ENCODE measurements at regions not wholly inside any gene's neighbourhood (a gene's known extent, or its start where the extent isn't known, plus 50 kb on each side); places are given as distances from the start of the nearest gene placed in this dataset.

- DNase-seq (ENCODE audit: low read depth, low spot score) (no peak), ATAC-seq (no peak)
- H3K27me3 ChIP-seq (ENCODE audit: insufficient read depth, low read length), result no peaks in the 10 kb centered on the region
- no peaks in the 10 kb centered on the region for H3K4me1 ChIP-seq (ENCODE audit: control insufficient read depth in 1 of 2, insufficient read depth in 2 of 2, low read length in 2 of 2)
- TF ChIP-seq SRF (IDR thresholded peaks at IDR 0.05; ENCODE audit: low read depth) (no peak), TCF7L2 (IDR thresholded peaks at IDR 0.05; ENCODE audit: borderline replicate concordance, extremely low read depth, insufficient read depth, insufficient read length) (no peak), JUND (IDR thresholded peaks at IDR 0.05) (no peak), CBX3 (IDR thresholded peaks at IDR 0.05; ENCODE audit: low read depth) (no peak)
- TF ChIP-seq, protein P1, sequence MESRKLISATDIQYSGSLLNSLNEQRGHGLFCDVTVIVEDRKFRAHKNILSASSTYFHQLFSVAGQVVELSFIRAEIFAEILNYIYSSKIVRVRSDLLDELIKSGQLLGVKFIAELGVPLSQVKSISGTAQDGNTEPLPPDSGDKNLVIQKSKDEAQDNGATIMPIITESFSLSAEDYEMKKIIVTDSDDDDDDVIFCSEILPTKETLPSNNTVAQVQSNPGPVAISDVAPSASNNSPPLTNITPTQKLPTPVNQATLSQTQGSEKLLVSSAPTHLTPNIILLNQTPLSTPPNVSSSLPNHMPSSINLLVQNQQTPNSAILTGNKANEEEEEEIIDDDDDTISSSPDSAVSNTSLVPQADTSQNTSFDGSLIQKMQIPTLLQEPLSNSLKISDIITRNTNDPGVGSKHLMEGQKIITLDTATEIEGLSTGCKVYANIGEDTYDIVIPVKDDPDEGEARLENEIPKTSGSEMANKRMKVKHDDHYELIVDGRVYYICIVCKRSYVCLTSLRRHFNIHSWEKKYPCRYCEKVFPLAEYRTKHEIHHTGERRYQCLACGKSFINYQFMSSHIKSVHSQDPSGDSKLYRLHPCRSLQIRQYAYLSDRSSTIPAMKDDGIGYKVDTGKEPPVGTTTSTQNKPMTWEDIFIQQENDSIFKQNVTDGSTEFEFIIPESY (IDR thresholded peaks at IDR 0.05; ENCODE audit: extremely low read depth, insufficient replicate concordance, low read length), result no peak
- H3K79me2 ChIP-seq (ENCODE audit: insufficient read depth, low read length), result no peaks in the 10 kb centered on the region
- H4K20me1 ChIP-seq (ENCODE audit: insufficient read depth), result no peaks in the 10 kb centered on the region
- H3K9me3 ChIP-seq (ENCODE audit: control insufficient read depth in 1 of 2, insufficient read depth in 1 of 2, low read depth in 1 of 2, low read length in 2 of 2), result no peaks in the 10 kb centered on the region
- H3K27ac ChIP-seq (ENCODE audit: low read depth, low read length), result no peak overlapping the region
- ChIA-PET RAD21 (ENCODE audit: low non-redundant PET in 1 of 2, low total read pairs in 2 of 2, uncharacterized antibody in 2 of 2, unreplicated experiment in 2 of 2) (no interaction called here), POLR2A (no interaction called here), CTCF (no interaction called here)
- H3K9ac ChIP-seq (ENCODE audit: low read length), result no peak overlapping the region
- no peak overlapping the region for H3K4me2 ChIP-seq (ENCODE audit: low read length)
- no TSS peak for BruUV-seq (replicated peaks)
- no peaks in the 10 kb centered on the region for H3K36me3 ChIP-seq (ENCODE audit: control insufficient read depth in 1 of 2, insufficient read depth in 2 of 2, low read length in 2 of 2)
- H3K4me3 ChIP-seq (replicated peaks in 1 of 2; ENCODE audit: low read depth in 1 of 2, low read length in 2 of 2), result no peak overlapping the region
- no peak overlapping the region for H2AFZ ChIP-seq (ENCODE audit: low read depth, low read length, poor library complexity, severe bottlenecking)
- H3K9me2 ChIP-seq (ENCODE audit: insufficient read depth), result no peaks in the 10 kb centered on the region
- intact Hi-C loops (cut with micrococcal nuclease), result no loop called here
Measured at GRCh38 chr1:163932901-163933300, 611.1 kb downstream of the NUF2 start.

GRCh38 chr1:163933437-163933836 is 611.7 kb downstream of the NUF2 start:
- H3K79me2 ChIP-seq (ENCODE audit: insufficient read depth, low read length), result no peaks in the 10 kb centered on the region
- H3K9me2 ChIP-seq (ENCODE audit: insufficient read depth), result no peaks in the 10 kb centered on the region
- BruUV-seq (replicated peaks), result no TSS peak
- no peak overlapping the region for H3K27ac ChIP-seq (ENCODE audit: low read depth, low read length)
- ChIA-PET POLR2A (no interaction called here), CTCF (no interaction called here), RAD21 (ENCODE audit: low non-redundant PET in 1 of 2, low total read pairs in 2 of 2, uncharacterized antibody in 2 of 2, unreplicated experiment in 2 of 2) (no interaction called here)
- intact Hi-C loops (cut with micrococcal nuclease), result no loop called here
- H3K4me2 ChIP-seq (ENCODE audit: low read length), result no peak overlapping the region
- H3K4me3 ChIP-seq (replicated peaks in 1 of 2; ENCODE audit: low read depth in 1 of 2, low read length in 2 of 2), result no peak overlapping the region
- no peak overlapping the region for H3K9ac ChIP-seq (ENCODE audit: low read length)
- DNase-seq (ENCODE audit: low read depth, low spot score) (no peak), ATAC-seq (no peak)
- H3K4me1 ChIP-seq (ENCODE audit: control insufficient read depth in 1 of 2, insufficient read depth in 2 of 2, low read length in 2 of 2), result no peaks in the 10 kb centered on the region
- H3K9me3 ChIP-seq (ENCODE audit: control insufficient read depth in 1 of 2, insufficient read depth in 1 of 2, low read depth in 1 of 2, low read length in 2 of 2), result no peaks in the 10 kb centered on the region
- H3K27me3 ChIP-seq (ENCODE audit: insufficient read depth, low read length), result no peaks in the 10 kb centered on the region
- H3K36me3 ChIP-seq (ENCODE audit: control insufficient read depth in 1 of 2, insufficient read depth in 2 of 2, low read length in 2 of 2), result no peaks in the 10 kb centered on the region
- H4K20me1 ChIP-seq (ENCODE audit: insufficient read depth), result no peaks in the 10 kb centered on the region
- no peak overlapping the region for H2AFZ ChIP-seq (ENCODE audit: low read depth, low read length, poor library complexity, severe bottlenecking)
- TF ChIP-seq FOSL1 (IDR thresholded peaks at IDR 0.05; ENCODE audit: low read depth) (no peak), MAX (IDR thresholded peaks at IDR 0.05) (no peak), YY1 (IDR thresholded peaks at IDR 0.05; ENCODE audit: extremely low read depth, insufficient replicate concordance, low read depth, low read length) (no peak), ZFX (IDR thresholded peaks at IDR 0.05) (no peak), EGR1 (IDR thresholded peaks at IDR 0.05; ENCODE audit: low read depth) (no peak), POLR2AphosphoS5 (IDR thresholded peaks at IDR 0.05; ENCODE audit: low read depth, low read length) (no peak), EZH2phosphoT487 (IDR thresholded peaks at IDR 0.05; ENCODE audit: borderline replicate concordance) (no peak)
- TF ChIP-seq, protein P2, sequence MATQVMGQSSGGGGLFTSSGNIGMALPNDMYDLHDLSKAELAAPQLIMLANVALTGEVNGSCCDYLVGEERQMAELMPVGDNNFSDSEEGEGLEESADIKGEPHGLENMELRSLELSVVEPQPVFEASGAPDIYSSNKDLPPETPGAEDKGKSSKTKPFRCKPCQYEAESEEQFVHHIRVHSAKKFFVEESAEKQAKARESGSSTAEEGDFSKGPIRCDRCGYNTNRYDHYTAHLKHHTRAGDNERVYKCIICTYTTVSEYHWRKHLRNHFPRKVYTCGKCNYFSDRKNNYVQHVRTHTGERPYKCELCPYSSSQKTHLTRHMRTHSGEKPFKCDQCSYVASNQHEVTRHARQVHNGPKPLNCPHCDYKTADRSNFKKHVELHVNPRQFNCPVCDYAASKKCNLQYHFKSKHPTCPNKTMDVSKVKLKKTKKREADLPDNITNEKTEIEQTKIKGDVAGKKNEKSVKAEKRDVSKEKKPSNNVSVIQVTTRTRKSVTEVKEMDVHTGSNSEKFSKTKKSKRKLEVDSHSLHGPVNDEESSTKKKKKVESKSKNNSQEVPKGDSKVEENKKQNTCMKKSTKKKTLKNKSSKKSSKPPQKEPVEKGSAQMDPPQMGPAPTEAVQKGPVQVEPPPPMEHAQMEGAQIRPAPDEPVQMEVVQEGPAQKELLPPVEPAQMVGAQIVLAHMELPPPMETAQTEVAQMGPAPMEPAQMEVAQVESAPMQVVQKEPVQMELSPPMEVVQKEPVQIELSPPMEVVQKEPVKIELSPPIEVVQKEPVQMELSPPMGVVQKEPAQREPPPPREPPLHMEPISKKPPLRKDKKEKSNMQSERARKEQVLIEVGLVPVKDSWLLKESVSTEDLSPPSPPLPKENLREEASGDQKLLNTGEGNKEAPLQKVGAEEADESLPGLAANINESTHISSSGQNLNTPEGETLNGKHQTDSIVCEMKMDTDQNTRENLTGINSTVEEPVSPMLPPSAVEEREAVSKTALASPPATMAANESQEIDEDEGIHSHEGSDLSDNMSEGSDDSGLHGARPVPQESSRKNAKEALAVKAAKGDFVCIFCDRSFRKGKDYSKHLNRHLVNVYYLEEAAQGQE (IDR thresholded peaks at IDR 0.05; ENCODE audit: low read depth), result no peak
- TF ChIP-seq, protein P3, sequence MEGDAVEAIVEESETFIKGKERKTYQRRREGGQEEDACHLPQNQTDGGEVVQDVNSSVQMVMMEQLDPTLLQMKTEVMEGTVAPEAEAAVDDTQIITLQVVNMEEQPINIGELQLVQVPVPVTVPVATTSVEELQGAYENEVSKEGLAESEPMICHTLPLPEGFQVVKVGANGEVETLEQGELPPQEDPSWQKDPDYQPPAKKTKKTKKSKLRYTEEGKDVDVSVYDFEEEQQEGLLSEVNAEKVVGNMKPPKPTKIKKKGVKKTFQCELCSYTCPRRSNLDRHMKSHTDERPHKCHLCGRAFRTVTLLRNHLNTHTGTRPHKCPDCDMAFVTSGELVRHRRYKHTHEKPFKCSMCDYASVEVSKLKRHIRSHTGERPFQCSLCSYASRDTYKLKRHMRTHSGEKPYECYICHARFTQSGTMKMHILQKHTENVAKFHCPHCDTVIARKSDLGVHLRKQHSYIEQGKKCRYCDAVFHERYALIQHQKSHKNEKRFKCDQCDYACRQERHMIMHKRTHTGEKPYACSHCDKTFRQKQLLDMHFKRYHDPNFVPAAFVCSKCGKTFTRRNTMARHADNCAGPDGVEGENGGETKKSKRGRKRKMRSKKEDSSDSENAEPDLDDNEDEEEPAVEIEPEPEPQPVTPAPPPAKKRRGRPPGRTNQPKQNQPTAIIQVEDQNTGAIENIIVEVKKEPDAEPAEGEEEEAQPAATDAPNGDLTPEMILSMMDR (IDR thresholded peaks at IDR 0.05 in 2 of 3, conservative IDR thresholded peaks at IDR 0.05 in 1 of 3; ENCODE audit: borderline replicate concordance in 1 of 3, insufficient read depth in 1 of 3, low read depth in 2 of 3, low read length in 2 of 3), result no peak

Measured in HCT116 (cell line).